Body of pancreas (tissue), 4 donors: ENCODE measurements at regions not wholly inside any gene's neighbourhood (a gene's known extent, or its start where the extent isn't known, plus 50 kb on each side); places are given as distances from the start of the nearest gene placed in this dataset.

ENCODE experiments used
- CTCF ChIP-seq, 7 experiments: fragments of 450-650 bp in 4 of 7; fragments of 200-600 bp in 3 of 7; sonication (generic) in 3 of 7; IDR thresholded peaks; one replicate each; pipeline ENCODE4 v1.5.1; 2016 to 2019; ENCODE audit warnings: antibody characterized with exemption in 7 of 7
- POLR2A ChIP-seq, 3 donors: fragments of 450-650 bp; IDR thresholded peaks; one replicate each; pipeline ENCODE4 v1.6.1; 2016; ENCODE audit warnings: antibody characterized with exemption in 3 of 3, mild to moderate bottlenecking in 2 of 3

GRCh38 chr18:25818505-25818904, 271.9 kb downstream of the SS18 start:
- TF ChIP-seq POLR2A (IDR thresholded peaks at IDR 0.05) (no peak), CTCF (IDR thresholded peaks at IDR 0.05) (no peak)
